ENCODE measurements at regions not wholly inside any gene's neighbourhood (a gene's known extent, or its start where the extent isn't known, plus 50 kb on each side); places are given as distances from the start of the nearest gene placed in this dataset.
"Not testable (repeated sequence)": the region's sequence is repeated elsewhere in the genome, so short reads cannot be mapped to it uniquely, and the experiment has no call there.

DNA sequence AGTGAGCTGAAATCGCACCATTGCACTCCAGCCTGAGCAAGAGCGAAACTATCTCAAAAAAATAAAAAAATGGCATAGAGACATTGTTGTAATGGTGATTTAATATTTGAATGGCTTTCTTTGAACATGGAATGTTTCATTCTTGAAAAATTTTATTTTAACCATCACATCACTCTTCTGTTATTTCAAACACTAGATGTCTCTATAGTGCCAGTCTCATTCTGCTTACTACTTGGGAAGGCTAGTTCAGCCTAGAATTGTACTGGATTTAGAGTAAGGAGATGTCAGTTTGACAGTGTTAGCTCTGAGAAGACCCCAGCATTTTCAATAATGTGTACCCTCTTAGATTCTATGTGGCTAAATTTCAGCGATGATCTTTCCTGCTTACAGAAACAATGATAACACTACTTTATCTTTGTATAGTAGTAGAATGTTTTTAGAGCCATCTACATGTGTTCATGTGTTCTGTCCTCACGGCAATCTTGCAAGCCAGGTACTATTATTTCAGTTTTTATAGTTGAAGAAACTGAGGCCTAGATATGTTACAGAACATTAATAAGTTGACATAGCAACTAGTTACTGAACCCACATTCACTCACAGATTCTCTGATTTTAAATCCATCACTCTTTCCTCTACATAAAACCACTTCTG, 142.9 kb upstream of the ZSWIM2 start:
- no peak for DNase-seq (ENCODE audit: low spot score)

GRCh38 chr2:186984966-186985365, 136.0 kb upstream of the ZSWIM2 start:
- no peak for DNase-seq (ENCODE audit: low spot score)

DNA sequence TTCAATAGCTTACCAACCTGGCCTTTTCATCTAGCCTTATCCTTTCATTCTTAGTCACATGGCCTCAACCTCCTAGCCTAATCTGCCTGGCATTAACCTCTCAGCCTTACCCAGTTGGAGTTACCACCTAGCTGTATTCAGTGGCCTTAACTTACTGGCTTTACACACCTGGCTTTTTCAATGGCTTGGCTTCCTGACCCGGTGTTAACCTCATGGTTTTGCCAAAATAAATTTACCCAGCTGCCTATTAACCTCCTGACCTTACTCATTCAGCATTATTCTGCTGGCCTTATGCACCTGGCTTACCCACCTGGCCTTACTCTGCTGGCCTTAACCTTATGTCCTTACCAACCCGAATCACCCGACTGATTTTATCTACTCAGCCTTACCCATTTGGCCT, 135.5 kb upstream of the ZSWIM2 start:
- DNase-seq (ENCODE audit: low spot score) = no peak

DNA sequence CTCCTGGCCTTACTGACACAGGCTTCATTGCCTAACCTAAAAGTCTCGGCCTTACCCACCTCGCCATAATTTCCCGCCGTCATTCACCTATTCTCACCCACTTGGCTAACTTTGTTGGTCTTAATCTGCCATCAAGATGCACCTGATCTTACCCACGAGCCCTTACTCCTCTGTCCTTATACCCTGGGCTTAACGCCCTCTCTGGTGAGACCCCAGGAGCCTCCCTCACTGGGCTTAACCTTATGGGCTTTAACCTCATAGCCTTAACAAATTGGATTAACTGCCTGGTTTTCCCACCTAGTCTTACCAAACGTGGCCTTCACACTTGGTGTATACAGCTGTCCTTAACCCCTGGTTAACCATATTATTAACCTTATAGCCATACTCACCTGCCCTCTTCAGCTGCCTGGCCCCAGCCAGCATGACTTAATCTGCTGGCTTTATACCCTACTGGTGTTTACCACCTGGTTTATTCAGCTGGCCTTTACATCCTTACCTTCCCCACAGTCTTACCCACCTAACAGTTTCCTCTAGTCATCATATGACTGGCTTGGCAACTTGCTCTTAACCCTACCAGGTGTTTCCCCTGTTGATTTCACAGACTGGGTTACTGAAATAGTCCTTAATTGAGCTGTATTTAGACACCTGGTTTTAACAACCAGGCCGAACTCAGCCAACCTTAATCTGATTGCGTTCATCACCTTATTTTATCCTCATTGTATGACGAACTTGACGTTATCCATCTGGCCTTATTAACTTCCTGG, 132.0 kb upstream of the ZSWIM2 start:
- no peak for DNase-seq (ENCODE audit: low spot score)

DNA sequence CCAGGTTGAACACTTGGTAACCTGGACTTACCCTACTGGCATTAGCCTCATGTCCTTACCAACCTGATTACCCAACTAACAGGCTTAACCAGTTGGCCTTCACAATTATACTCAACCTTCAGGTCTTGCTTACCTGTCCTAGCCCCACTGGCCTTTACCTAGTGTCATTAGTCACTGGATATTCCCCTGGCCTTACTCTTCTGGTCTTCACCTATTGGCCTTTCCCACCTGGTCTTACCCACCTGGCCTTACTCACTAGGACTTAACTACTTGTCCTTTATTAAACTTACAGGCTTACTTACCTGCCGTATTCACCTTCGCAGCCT, 131.1 kb upstream of the ZSWIM2 start:
- no peak for DNase-seq (ENCODE audit: low spot score)

- DNase-seq (ENCODE audit: low spot score) = no peak
Measured at GRCh38 chr2:186979439-186980116, 130.6 kb upstream of the ZSWIM2 start.

GRCh38 chr2:186977433-186978045, 128.6 kb upstream of the ZSWIM2 start:
- DNase-seq (ENCODE audit: low spot score) = no peak

DNA sequence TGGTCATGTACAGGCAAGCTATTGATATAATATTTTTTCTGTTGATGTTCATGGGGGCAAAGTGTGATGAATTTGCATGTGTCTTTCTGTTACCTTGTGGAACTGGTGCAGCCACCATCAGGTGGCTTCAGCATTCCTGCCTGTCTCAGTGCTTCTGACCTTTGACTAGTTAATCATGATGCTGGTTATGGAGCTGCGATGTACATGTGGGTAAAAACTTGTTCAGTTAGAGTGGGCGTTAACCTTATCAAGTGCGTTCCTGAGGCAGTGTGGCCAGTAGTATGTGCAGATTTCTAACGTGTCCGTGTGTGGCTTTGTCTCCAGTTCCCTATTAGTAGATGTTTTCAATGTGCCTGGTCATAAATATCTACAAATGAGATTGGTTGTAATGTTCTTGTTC, 127.4 kb upstream of the ZSWIM2 start:
- DNase-seq (ENCODE audit: low spot score) = no peak

DNA sequence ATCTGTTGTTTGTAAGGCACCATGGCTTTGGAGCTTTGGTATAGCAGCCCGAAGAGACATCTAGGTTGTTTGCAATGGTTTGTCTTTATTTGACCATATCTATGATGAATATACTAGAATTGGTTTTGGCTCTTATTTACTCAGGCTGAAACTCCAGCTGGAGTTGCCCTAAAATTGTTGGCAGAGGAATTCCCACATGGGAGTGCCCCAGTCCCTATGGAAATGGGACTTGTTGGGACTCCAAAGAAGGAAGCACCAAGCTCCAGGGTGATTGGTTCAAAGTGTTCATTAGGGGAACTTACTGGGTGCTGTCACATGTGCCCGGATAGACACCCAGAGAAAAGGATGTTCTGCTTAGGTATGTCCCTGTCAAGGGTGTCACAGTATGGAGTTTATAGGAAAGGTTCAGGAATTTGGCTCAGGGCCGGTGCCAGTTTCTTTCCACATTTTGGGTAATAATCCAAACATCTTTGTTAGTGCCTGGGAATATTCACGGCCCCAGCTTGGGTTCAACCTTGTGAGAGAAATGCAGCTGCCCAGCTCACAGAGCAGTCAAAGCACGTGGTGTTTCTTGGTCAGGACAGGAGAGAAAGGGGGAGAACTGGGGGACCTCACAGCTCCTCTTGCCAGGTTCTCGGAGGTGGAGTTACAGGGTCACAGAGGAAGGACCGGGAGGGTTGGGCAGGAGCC, 123.5 kb upstream of the ZSWIM2 start:
- DNase-seq (ENCODE audit: low spot score) = no peak

- no peak for DNase-seq (ENCODE audit: low spot score)
Measured at GRCh38 chr2:186968277-186968676, 119.3 kb upstream of the ZSWIM2 start.

DNA sequence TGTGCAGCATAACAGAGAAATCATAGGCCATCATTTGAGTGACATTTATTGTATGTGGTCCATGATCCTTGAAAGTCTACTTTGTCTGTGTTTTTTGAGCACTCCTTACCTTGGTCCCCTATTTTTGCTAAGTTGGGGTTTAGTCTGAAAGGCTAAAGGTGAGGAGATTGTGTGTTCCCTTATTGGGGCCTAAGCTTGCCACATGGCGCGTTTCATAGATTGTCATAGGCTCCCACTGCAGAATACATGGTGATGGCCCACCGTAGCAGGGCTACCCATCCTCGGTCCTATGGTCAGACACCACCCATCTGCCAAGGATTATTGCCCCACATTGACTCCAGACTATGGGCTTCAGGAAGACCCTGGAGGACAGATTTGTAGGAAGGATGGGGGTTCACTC, 117.0 kb upstream of the ZSWIM2 start:
- DNase-seq (ENCODE audit: low spot score) = no peak

GRCh38 chr2:186962085-186962747, 113.2 kb upstream of the ZSWIM2 start:
- DNase-seq (ENCODE audit: low spot score) = no peak

GRCh38 chr2:186960241-186960640, 111.3 kb upstream of the ZSWIM2 start:
- DNase-seq (ENCODE audit: low spot score) = not testable (repeated sequence)

DNA sequence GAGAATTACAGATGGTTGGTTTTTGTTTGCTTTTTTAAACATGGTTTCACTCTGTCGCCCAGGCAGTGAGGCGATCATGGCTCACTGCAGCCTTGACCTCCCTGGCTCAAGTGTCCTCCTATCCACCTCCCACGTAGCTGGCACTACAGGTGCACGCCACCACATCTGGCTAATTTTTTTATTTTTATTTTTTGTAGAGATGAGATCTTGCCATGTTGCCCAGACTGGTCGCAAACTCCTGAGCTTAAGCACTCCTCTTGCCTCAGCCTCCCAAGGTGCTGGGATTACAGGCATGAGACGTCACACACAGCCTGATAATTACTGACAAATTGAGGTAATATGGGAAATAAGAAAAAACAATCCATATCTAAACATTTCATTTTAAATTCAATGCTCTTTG, 110.5 kb upstream of the ZSWIM2 start:
- DNase-seq (ENCODE audit: low spot score) = no peak

DNA sequence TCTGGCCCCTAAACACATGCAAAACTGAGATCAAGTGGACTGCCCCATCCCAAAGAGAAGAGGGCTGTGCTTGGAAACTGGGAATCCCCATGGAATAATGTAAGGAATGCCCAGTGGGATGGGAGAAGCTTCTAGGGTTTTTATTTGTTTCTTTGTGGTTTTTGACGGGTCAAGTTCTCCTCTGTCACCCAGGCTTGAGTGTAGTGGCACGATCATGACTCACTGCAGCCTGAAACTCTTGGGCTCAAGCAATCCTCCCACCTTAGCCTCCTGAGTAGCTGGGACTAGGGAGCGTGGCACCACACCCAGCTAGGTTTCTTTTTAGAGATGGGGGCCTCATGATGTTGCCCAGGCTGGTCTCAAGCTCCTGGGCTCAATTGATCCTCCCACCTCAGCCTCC, 101.7 kb upstream of the ZSWIM2 start:
- no peak for DNase-seq (ENCODE audit: low spot score)

DNA sequence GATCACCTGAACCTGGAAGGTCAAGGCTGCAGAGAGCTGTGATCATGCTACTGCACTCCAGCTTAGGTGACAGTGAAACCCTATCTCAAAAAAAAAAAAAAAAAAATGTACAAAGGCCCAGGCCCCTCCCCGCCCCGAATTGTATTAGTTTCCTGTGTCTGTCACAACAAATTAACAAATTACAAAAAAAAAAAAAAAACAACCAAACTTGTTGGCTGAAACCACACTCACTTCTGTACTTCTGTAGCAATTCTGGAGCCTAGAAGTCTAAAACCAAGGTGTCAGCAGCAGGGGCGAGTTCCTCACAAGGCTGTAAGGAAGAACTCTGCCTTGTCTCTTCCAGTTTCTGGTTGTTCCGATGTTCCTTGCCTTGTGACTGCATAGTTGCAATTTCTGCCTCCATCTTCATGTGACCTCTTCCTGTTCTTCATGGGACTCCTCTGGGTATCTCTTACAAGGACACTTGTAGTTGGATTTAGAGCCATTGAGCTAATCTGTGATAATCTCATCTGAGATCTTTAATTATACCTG, 100.8 kb upstream of the ZSWIM2 start:
- DNase-seq (ENCODE audit: low spot score) = no peak

- DNase-seq (ENCODE audit: low spot score) = no peak
Measured at GRCh38 chr2:186947516-186947915, 98.5 kb upstream of the ZSWIM2 start.

- no peak for DNase-seq (ENCODE audit: low spot score)
Measured at GRCh38 chr2:186946896-186947467, 98.0 kb upstream of the ZSWIM2 start.

- no peak for DNase-seq (ENCODE audit: low spot score)
Measured at GRCh38 chr2:186941853-186942252, 92.9 kb upstream of the ZSWIM2 start.

DNA sequence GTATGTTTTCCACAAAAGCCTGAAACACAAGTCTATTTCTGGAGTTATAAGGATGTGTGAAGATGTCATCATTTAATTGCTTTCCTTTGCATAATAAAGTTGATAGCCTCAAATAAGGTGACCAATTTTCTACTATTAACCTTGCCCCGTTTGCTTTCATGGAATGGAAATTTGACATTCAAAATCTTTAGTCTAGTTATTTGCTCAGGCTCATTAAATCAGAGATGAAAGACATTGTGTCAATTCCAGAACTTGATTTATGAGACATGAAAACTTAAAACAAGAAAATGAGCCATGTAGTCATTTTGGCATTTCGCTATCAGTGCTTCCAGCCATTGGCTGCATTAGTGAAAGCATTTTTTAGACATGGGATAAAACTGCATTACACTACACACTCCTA, 91.5 kb upstream of the ZSWIM2 start:
- DNase-seq (ENCODE audit: low spot score) = no peak

- DNase-seq (ENCODE audit: low spot score) = no peak
Measured at GRCh38 chr2:186934420-186934819, 85.5 kb upstream of the ZSWIM2 start.
